Mammary epithelial cell (primary cell): ENCODE measurements at regions not wholly inside any gene's neighbourhood (a gene's known extent, or its start where the extent isn't known, plus 50 kb on each side); places are given as distances from the start of the nearest gene placed in this dataset.

Experiments
- CTCF ChIP-seq, 2 donors: IDR thresholded peaks in 1 of 2; conservative IDR thresholded peaks in 1 of 2; 2 replicates each; pipeline ENCODE4 v1.5.1; 2011 to 2012; ENCODE audit warnings: inconsistent platforms in 2 of 2, low read length in 2 of 2, mild to moderate bottlenecking in 2 of 2, control low read depth in 1 of 2, low read depth in 1 of 2; ENCODE audit not compliant: insufficient read depth in 1 of 2; ENCODE audit errors: extremely low read depth in 1 of 2
- EZH2 ChIP-seq: IDR thresholded peaks from 2 replicates; pipeline ENCODE4 v1.6.1; 2012; ENCODE audit warnings: low read length, inconsistent platforms, borderline replicate concordance

GRCh38 chr11:69365558-69365957 lies 71.6 kb downstream of the MYEOV start:
- no peak for TF ChIP-seq CTCF (conservative IDR thresholded peaks at IDR 0.05 in 1 of 2, IDR thresholded peaks at IDR 0.05 in 1 of 2; ENCODE audit: extremely low read depth in 1 of 2, insufficient read depth in 1 of 2, low read depth in 1 of 2, low read length in 2 of 2)
- TF ChIP-seq EZH2, result no peak
